Neural cell (in vitro differentiated cells): ENCODE measurements at regions not wholly inside any gene's neighbourhood (a gene's known extent, or its start where the extent isn't known, plus 50 kb on each side); places are given as distances from the start of the nearest gene placed in this dataset.

Source experiments
- H2AFZ ChIP-seq: fragments of 200-600, 300-800 bp; sonication (generic), shearing (Covaris generic); 2 replicates; pipeline ENCODE4 v1.6.0; 2014; ENCODE audit warnings: low read depth, mild to moderate bottlenecking, antibody characterized with exemption, low read length, moderate library complexity
- H3F3A ChIP-seq: fragments of 200-600 bp; shearing (Covaris generic); 2 replicates; pipeline ENCODE4 v1.6.1; 2016; ENCODE audit warnings: mild to moderate bottlenecking, moderate library complexity, mixed read lengths, antibody characterized with exemption, low read length; ENCODE audit not compliant: insufficient read depth, poor library complexity, severe bottlenecking
- H3K27ac ChIP-seq: fragments of 200-600, 300-800 bp; sonication (generic), shearing (Covaris generic); 2 replicates; pipeline ENCODE4 v1.5.1; 2014; ENCODE audit warnings: mild to moderate bottlenecking, low read length, moderate library complexity
- H3K27me3 ChIP-seq: fragments of 300-800, 200-600 bp; sonication (generic), shearing (Covaris generic); 2 replicates; pipeline ENCODE4 v1.6.0; 2014; ENCODE audit warnings: mild to moderate bottlenecking, low read depth, low read length, moderate library complexity; ENCODE audit not compliant: insufficient read depth
- H3K36me3 ChIP-seq: fragments of 300-800, 200-600 bp; sonication (generic), shearing (Covaris generic); 2 replicates; pipeline ENCODE4 v1.5.1; 2014; ENCODE audit warnings: mild to moderate bottlenecking, antibody characterized with exemption, low read length, moderate library complexity; ENCODE audit not compliant: insufficient read depth
- H3K4me2 ChIP-seq: fragments of 300-800, 200-600 bp; sonication (generic), shearing (Covaris generic); 2 replicates; pipeline ENCODE4 v1.6.0; 2014; ENCODE audit warnings: mild to moderate bottlenecking, low read length
- H3K4me3 ChIP-seq: fragments of 300-800, 200-600 bp; sonication (generic), shearing (Covaris generic); 2 replicates; pipeline ENCODE4 v1.5.1; 2014; ENCODE audit warnings: mild to moderate bottlenecking, low read length, moderate library complexity
- H3K79me2 ChIP-seq: fragments of 200-600 bp; shearing (Covaris generic); replicated peaks from 2 replicates; pipeline ENCODE4 v1.6.0; 2014; ENCODE audit warnings: mild to moderate bottlenecking, low read length, moderate library complexity; ENCODE audit not compliant: insufficient read depth
- H3K9ac ChIP-seq: fragments of 300-800, 200-600 bp; sonication (generic), shearing (Covaris generic); 2 replicates; pipeline ENCODE4 v1.6.1; 2016; ENCODE audit warnings: mild to moderate bottlenecking, low read length, mixed read lengths
- H3K9me2 ChIP-seq: fragments of 200-600 bp; shearing (Covaris generic); 2 replicates; pipeline ENCODE4 v1.6.1; 2016; ENCODE audit warnings: mild to moderate bottlenecking, low read length, mixed read lengths; ENCODE audit not compliant: insufficient read depth
- H3K9me3 ChIP-seq: fragments of 200-600, 300-800 bp; sonication (generic), shearing (Covaris generic); 2 replicates; pipeline ENCODE4 v1.6.1; 2016; ENCODE audit warnings: mild to moderate bottlenecking, mixed run types, low read length, moderate library complexity, mixed read lengths
- H4K20me1 ChIP-seq: fragments of 200-600 bp; shearing (Covaris generic); 2 replicates; pipeline ENCODE4 v1.6.1; 2016; ENCODE audit warnings: mild to moderate bottlenecking, mixed run types; ENCODE audit not compliant: insufficient read depth
- CTCF ChIP-seq: fragments of 450-650 bp; IDR thresholded peaks from 2 replicates; pipeline ENCODE4 v1.5.1; 2014; ENCODE audit warnings: antibody characterized with exemption, mild to moderate bottlenecking, moderate library complexity; ENCODE audit not compliant: poor library complexity, severe bottlenecking
- EP300 ChIP-seq: fragments of 450-650 bp; conservative IDR thresholded peaks from 2 replicates; pipeline ENCODE4 v1.6.1; 2014; ENCODE audit warnings: antibody characterized with exemption, mild to moderate bottlenecking, moderate library complexity; ENCODE audit not compliant: poor library complexity, severe bottlenecking
- EZH2 ChIP-seq: fragments of 200-600, 300-800 bp; shearing (Covaris generic), sonication (generic); IDR thresholded peaks from 2 replicates; pipeline ENCODE4 v1.6.1; 2014; ENCODE audit warnings: antibody characterized with exemption, low read length, borderline replicate concordance, mild to moderate bottlenecking; ENCODE audit not compliant: insufficient read depth, poor library complexity, severe bottlenecking
- MXI1 ChIP-seq: fragments of 450-650 bp; conservative IDR thresholded peaks from 2 replicates; pipeline ENCODE4 v1.6.1; 2014; ENCODE audit warnings: antibody characterized with exemption, mild to moderate bottlenecking; ENCODE audit not compliant: poor library complexity, severe bottlenecking
- POLR2AphosphoS5 ChIP-seq: IDR thresholded peaks from 2 replicates; pipeline ENCODE4 v1.6.1; 2012
- RAD21 ChIP-seq: fragments of 450-650 bp; conservative IDR thresholded peaks from 2 replicates; pipeline ENCODE4 v1.6.1; 2014; ENCODE audit warnings: antibody characterized with exemption, mild to moderate bottlenecking, moderate library complexity
- REST ChIP-seq: IDR thresholded peaks from 2 replicates; pipeline ENCODE4 v1.6.1; 2012; ENCODE audit warnings: borderline replicate concordance
- SMC3 ChIP-seq: fragments of 450-650 bp; conservative IDR thresholded peaks from 2 replicates; pipeline ENCODE4 v1.6.1; 2014; ENCODE audit warnings: antibody characterized with exemption, mild to moderate bottlenecking, moderate library complexity; ENCODE audit not compliant: poor library complexity
- TAF1 ChIP-seq: IDR thresholded peaks from 2 replicates; pipeline ENCODE4 v1.6.1; 2012; ENCODE audit warnings: low read depth

- no peak overlapping the region for H3K9ac ChIP-seq
Measured at GRCh38 chr2:81739966-81740365, 1435.4 kb upstream of the LRRTM1 start.

GRCh38 chr2:81734981-81735380 lies 1430.4 kb upstream of the LRRTM1 start:
- H2AFZ ChIP-seq = no peak overlapping the region
- H3F3A ChIP-seq = no peaks in the 10 kb centered on the region
- no peaks in the 10 kb centered on the region for H3K9me2 ChIP-seq
- H4K20me1 ChIP-seq = no peaks in the 10 kb centered on the region
- no peak overlapping the region for H3K4me3 ChIP-seq
- no peaks in the 10 kb centered on the region for H3K9me3 ChIP-seq
- H3K4me2 ChIP-seq = no peak overlapping the region
- no peak overlapping the region for H3K9ac ChIP-seq
- TF ChIP-seq CTCF (no peak), TAF1 (no peak), MXI1 (no peak)
- H3K79me2 ChIP-seq = no peaks in the 10 kb centered on the region
- H3K27me3 ChIP-seq = no peaks in the 10 kb centered on the region
- no peak overlapping the region for H3K27ac ChIP-seq
- no peaks in the 10 kb centered on the region for H3K36me3 ChIP-seq

More at GRCh38 chr2:81739966-81740365, 1435.4 kb upstream of the LRRTM1 start:
- H2AFZ ChIP-seq = no peak overlapping the region
- H3K79me2 ChIP-seq = no peaks in the 10 kb centered on the region
- no peaks in the 10 kb centered on the region for H3K27me3 ChIP-seq
- H3K4me2 ChIP-seq = no peak overlapping the region
- TF ChIP-seq EZH2 = no peak
- no peak for TF ChIP-seq REST
- no peak for TF ChIP-seq EP300
- TF ChIP-seq CTCF = no peak
- no peak for TF ChIP-seq POLR2AphosphoS5
- no peak for TF ChIP-seq TAF1
- no peak for TF ChIP-seq SMC3
- no peak for TF ChIP-seq RAD21
- H3K9me2 ChIP-seq = no peaks in the 10 kb centered on the region
- peaks cover 4% of the 10 kb centered on the region for H3K9me3 ChIP-seq
- no peaks in the 10 kb centered on the region for H4K20me1 ChIP-seq
- no peaks in the 10 kb centered on the region for H3F3A ChIP-seq
- no peaks in the 10 kb centered on the region for H3K36me3 ChIP-seq
- H3K27ac ChIP-seq = no peak overlapping the region
- no peak overlapping the region for H3K4me3 ChIP-seq
